HFFc6 (cell line): ENCODE measurements at regions not wholly inside any gene's neighbourhood (a gene's known extent, or its start where the extent isn't known, plus 50 kb on each side); places are given as distances from the start of the nearest gene placed in this dataset.
"Not testable (repeated sequence)": the region's sequence is repeated elsewhere in the genome, so short reads cannot be mapped to it uniquely, and the experiment has no call there.

Source experiments
- DNase-seq: peaks from one replicate; pipeline ENCODE4 v3.0.0-alpha.2; 2018
- H3K27ac Mint-ChIP-seq: 2 replicates; pipeline ENCODE4 v1.8.0; 2020; ENCODE audit warnings: mild to moderate bottlenecking, mixed read lengths
- H3K27me3 Mint-ChIP-seq: 2 replicates; pipeline ENCODE4 v1.8.0; 2021; ENCODE audit warnings: mild to moderate bottlenecking, moderate library complexity, mixed read lengths; ENCODE audit not compliant: insufficient read depth
- H3K36me3 Mint-ChIP-seq: 2 replicates; pipeline ENCODE4 v1.8.0; 2021; ENCODE audit warnings: low read depth, mixed read lengths
- H3K4me1 Mint-ChIP-seq: 2 replicates; pipeline ENCODE4 v1.8.0; 2020; ENCODE audit warnings: low read depth, mixed read lengths
- H3K4me3 Mint-ChIP-seq: 2 replicates; pipeline ENCODE4 v1.8.0; 2020; ENCODE audit warnings: mild to moderate bottlenecking, moderate library complexity, mixed read lengths
- H3K9me3 Mint-ChIP-seq: 2 replicates; pipeline ENCODE4 v1.8.0; 2020; ENCODE audit warnings: mild to moderate bottlenecking, mixed read lengths
- CTCF ChIP-seq: fragments of 200-600 bp; sonication (generic); IDR thresholded peaks from 2 replicates; pipeline ENCODE4 v1.5.0; 2021; ENCODE audit warnings: antibody characterized with exemption, mild to moderate bottlenecking

- Mint-ChIP-seq H3K4me1 (peaks cover 15% of the 10 kb centered on the region; the same call in 1 of the 2 replicates), H3K4me3 (no peak overlapping the region), H3K27me3 (peaks cover 2% of the 10 kb centered on the region; the same call in 1 of the 2 replicates), H3K27ac (no peak overlapping the region), H3K9me3 (no peaks in the 10 kb centered on the region), H3K36me3 (no peaks in the 10 kb centered on the region)
- DNase-seq = no peak
- TF ChIP-seq CTCF = no peak
Observed at GRCh38 chr1:244150665-244151064, 99.6 kb downstream of the ZBTB18 start.

- peaks cover 15% of the 10 kb centered on the region; the same call in 1 of the 2 replicates for H3K4me1 Mint-ChIP-seq
- no peak overlapping the region for H3K4me3 Mint-ChIP-seq
- no peaks in the 10 kb centered on the region for H3K9me3 Mint-ChIP-seq
- no peaks in the 10 kb centered on the region for H3K36me3 Mint-ChIP-seq
- DNase-seq = no peak
- H3K27me3 Mint-ChIP-seq = peaks cover 2% of the 10 kb centered on the region; the same call in 1 of the 2 replicates
- no peak overlapping the region for H3K27ac Mint-ChIP-seq
- TF ChIP-seq CTCF = no peak
Observed at GRCh38 chr1:244151537-244151936, 100.5 kb downstream of the ZBTB18 start.

GRCh38 chr1:244154508-244154871 is 103.4 kb downstream of the ZBTB18 start:
- Mint-ChIP-seq H3K36me3 (no peaks in the 10 kb centered on the region), H3K4me1 (peaks cover 15% of the 10 kb centered on the region; the same call in 1 of the 2 replicates), H3K9me3 (no peaks in the 10 kb centered on the region), H3K27me3 (peaks cover 2% of the 10 kb centered on the region; the same call in 1 of the 2 replicates), H3K4me3 (no peak overlapping the region), H3K27ac (no peak overlapping the region)
- DNase-seq = no peak
- no peak for TF ChIP-seq CTCF

GRCh38 chr1:244154872-244155531 is 103.9 kb downstream of the ZBTB18 start:
- peaks cover 2% of the 10 kb centered on the region; the same call in 1 of the 2 replicates for H3K27me3 Mint-ChIP-seq
- no peak for DNase-seq
- peaks cover 13% of the 10 kb centered on the region for H3K4me1 Mint-ChIP-seq
- no peak overlapping the region for H3K4me3 Mint-ChIP-seq
- no peaks in the 10 kb centered on the region for H3K36me3 Mint-ChIP-seq
- H3K9me3 Mint-ChIP-seq = no peaks in the 10 kb centered on the region
- TF ChIP-seq CTCF = no peak
- H3K27ac Mint-ChIP-seq = no peak overlapping the region

- H3K36me3 Mint-ChIP-seq = no peaks in the 10 kb centered on the region
- TF ChIP-seq CTCF = no peak
- no peaks in the 10 kb centered on the region for H3K9me3 Mint-ChIP-seq
Observed at GRCh38 chr1:244155661-244156060, 104.6 kb downstream of the ZBTB18 start.

GRCh38 chr1:244156617-244157016 is 105.5 kb downstream of the ZBTB18 start:
- not testable (repeated sequence) for H3K27ac Mint-ChIP-seq, H3K4me3 Mint-ChIP-seq, H3K36me3 Mint-ChIP-seq, H3K27me3 Mint-ChIP-seq, DNase-seq, H3K9me3 Mint-ChIP-seq
- peaks cover 17% of the 10 kb centered on the region for H3K4me1 Mint-ChIP-seq

More at GRCh38 chr1:244155661-244156060, 104.6 kb downstream of the ZBTB18 start:
- H3K4me3 Mint-ChIP-seq = no peak overlapping the region
- no peak overlapping the region for H3K27ac Mint-ChIP-seq
- peaks cover 13% of the 10 kb centered on the region for H3K4me1 Mint-ChIP-seq
- peaks cover 2% of the 10 kb centered on the region; the same call in 1 of the 2 replicates for H3K27me3 Mint-ChIP-seq
- no peak for DNase-seq
